OCI-LY7 (cell line): ENCODE measurements at regions not wholly inside any gene's neighbourhood (a gene's known extent, or its start where the extent isn't known, plus 50 kb on each side); places are given as distances from the start of the nearest gene placed in this dataset.

Experiments used
- CTCF ChIP-seq: fragments of 200-600 bp; sonication (generic); conservative IDR thresholded peaks from 2 replicates; pipeline ENCODE4 v1.5.1; 2014; ENCODE audit warnings: mild to moderate bottlenecking, antibody characterized with exemption, low read length, moderate library complexity, mixed read lengths
- EZH2phosphoT487 ChIP-seq: fragments of 200-600 bp; sonication (generic); IDR thresholded peaks from 2 replicates; pipeline ENCODE4 v1.6.1; 2018; ENCODE audit warnings: low read depth, borderline replicate concordance, mild to moderate bottlenecking, mixed run types, antibody characterized with exemption, low read length, moderate library complexity, mixed read lengths

- TF ChIP-seq CTCF (no peak), EZH2phosphoT487 (no peak)
These were observed 298.7 kb upstream of the NCAM1 start for GRCh38 chr11:112662554-112662953.
